Omental fat pad (tissue), 3 donors: ENCODE measurements at regions not wholly inside any gene's neighbourhood (a gene's known extent, or its start where the extent isn't known, plus 50 kb on each side); places are given as distances from the start of the nearest gene placed in this dataset.
"Not testable (repeated sequence)": the region's sequence is repeated elsewhere in the genome, so short reads cannot be mapped to it uniquely, and the experiment has no call there.

Source experiments
- ATAC-seq: fragments of 150-250 bp; one replicate; pipeline ENCODE4 v1.9.1; 2016; ENCODE audit warnings: mild to moderate bottlenecking, moderate library complexity; ENCODE audit not compliant: low FRiP score
- DNase-seq: peaks from one replicate; pipeline ENCODE4 v3.0.0-alpha.2; 2019; ENCODE audit warnings: low spot score
- TF ChIP-seq, protein P1 (sequence below), 3 donors: fragments of 450-650 bp; IDR thresholded peaks; one replicate each; pipeline ENCODE4 v1.5.1; 2016 to 2017; ENCODE audit warnings: antibody characterized with exemption in 3 of 3, mild to moderate bottlenecking in 3 of 3, moderate library complexity in 2 of 3

DNA sequence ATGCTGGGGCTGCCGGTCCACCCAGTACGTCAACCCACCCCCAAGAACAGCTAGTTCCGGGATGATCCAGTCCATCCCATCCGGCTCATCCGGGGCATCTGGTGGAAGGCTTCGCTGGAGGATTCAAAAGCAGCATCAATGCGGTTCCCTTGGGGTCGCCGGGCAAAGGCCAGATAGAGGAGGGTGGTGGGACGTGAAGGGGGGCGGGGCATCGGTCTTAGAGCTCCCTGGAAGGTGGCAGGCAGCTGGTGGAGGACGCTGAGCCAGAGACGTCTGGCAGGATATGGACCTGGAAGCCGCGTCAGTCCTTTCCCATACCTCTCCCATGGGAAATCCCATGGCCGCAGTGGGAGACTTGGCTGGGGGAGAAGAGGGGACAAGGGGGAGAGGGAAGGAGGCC, 1500.8 kb upstream of the DEFB115 start:
- TF ChIP-seq, protein P1, sequence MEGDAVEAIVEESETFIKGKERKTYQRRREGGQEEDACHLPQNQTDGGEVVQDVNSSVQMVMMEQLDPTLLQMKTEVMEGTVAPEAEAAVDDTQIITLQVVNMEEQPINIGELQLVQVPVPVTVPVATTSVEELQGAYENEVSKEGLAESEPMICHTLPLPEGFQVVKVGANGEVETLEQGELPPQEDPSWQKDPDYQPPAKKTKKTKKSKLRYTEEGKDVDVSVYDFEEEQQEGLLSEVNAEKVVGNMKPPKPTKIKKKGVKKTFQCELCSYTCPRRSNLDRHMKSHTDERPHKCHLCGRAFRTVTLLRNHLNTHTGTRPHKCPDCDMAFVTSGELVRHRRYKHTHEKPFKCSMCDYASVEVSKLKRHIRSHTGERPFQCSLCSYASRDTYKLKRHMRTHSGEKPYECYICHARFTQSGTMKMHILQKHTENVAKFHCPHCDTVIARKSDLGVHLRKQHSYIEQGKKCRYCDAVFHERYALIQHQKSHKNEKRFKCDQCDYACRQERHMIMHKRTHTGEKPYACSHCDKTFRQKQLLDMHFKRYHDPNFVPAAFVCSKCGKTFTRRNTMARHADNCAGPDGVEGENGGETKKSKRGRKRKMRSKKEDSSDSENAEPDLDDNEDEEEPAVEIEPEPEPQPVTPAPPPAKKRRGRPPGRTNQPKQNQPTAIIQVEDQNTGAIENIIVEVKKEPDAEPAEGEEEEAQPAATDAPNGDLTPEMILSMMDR (IDR thresholded peaks at IDR 0.05): no peak
- DNase-seq (no peak), ATAC-seq (no peak)

DNA sequence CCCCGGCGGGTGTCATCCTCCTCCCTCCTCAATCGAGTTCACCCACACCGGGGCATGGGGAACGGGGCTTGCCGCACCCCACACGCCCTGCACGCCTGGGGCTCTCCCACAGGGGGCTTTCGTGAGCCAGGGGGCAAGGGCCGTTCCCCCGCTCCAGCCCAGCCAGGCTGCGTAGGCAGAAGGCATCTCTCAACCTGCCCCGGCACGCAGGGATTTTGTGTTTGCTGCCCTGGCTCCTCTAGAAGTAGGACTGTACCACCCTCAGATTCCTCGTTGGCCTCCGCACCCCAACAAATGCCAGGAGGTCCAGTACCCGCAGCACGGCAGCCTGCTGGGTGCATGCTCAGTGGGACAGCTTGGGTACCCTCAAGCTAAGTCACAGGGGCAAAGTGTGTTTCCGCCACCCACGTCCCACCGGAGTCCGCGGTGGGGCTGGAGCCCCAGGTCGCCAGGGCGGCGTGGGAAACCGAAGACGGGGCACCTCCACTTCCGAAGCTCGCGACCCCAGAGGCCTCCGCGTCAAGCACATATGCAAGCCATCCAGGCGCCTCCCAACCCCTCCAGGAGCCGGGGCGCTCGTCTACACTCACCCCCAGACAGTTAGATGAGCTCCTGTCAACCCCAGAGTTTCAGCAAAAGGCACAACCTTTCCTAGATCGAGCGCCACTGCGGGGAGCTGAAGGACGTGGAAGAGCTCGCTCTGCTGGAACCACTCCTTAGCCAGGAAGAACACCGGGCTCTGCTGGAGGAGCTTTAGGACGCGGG, 1495.7 kb upstream of the DEFB115 start:
- not testable (repeated sequence) for ATAC-seq, DNase-seq

DNA sequence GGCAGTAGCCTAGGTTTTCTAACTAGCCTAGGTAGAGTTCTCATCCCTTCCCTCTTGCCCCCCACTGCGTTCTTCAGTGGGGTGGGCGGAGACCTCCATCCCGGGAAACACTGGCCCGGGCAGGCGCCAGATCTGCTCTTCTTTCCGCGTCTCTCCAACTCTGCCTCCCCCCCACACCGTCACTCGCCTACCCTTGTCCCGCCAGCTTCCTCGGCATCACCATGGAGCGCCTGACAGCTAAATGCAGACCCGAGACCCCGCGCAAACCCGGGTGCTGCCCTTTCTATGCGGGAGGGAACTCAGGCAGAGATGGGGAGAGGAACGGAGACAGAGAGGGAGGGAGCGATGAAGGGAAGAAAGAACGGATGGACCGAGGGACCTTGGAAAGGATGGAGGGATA, 1494.8 kb upstream of the DEFB115 start:
- TF ChIP-seq, protein P1 (IDR thresholded peaks at IDR 0.05): no peak
- no peak for ATAC-seq
- no peak for DNase-seq

DNA sequence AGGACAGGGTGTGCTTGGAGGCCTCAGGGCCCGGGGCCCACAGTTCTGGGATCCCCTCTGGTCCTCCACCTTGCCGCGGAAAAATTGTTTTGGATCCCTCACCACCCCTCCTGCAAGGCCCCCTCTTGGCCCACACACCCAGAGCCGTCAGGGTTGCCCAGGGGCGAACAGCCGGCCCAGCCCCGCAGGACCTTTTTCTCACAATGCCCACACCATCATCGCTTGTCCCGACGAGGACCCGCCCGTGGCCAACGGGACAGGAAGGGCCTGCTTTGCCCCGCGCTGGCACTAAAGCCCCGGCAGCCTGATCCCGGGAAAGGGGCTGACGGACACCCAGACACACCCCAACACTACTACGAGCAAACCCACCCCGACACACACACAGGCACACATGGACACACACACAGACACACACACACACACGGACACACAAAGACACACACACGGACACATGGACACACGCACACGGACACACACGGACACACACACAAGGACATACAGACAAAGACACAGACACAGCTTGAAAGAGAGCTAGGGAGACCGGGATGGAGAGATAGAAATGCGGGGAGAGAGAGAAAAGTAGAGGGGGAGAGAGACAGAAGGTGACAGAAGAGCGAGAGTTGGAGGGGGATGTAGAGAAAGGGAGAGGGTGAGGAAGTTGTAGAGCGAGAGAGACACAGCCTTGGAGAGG, 1493.5 kb upstream of the DEFB115 start:
- no peak for DNase-seq
- no peak for ATAC-seq
- TF ChIP-seq, protein P1 (IDR thresholded peaks at IDR 0.05): no peak

DNA sequence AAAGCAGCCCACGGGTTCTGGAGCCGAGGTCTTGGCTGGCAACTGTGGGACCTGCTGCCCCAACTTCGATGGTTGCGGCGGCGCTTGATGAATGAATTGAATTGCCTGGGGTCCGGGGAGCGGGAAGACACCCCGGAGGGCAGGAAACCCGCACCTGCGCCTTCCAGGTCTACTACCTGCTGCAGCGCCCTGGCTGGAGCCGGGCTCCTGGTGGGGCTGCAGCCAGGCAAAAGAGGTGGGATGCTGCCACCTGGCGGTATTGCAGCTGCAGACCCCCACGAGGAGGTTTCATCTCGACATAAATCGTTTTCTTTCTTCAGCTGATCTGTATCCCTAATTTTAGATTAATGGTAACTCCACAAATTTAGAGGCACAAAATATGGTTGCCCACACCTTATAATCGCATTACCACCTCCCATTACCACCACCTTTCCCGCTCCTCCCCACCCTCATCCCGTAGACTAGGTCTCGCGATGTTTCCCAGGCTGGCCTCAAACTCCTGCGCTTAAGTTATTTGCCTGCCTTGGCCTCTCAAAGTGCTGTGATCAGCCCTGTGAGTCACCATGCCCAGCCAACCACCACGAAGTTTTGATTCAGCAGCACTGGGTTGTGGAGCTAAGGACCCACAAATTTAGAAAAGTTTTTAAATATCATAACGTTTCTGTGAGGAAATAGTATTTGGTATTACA, 1492.4 kb upstream of the DEFB115 start:
- not testable (repeated sequence) for DNase-seq, ATAC-seq

DNA sequence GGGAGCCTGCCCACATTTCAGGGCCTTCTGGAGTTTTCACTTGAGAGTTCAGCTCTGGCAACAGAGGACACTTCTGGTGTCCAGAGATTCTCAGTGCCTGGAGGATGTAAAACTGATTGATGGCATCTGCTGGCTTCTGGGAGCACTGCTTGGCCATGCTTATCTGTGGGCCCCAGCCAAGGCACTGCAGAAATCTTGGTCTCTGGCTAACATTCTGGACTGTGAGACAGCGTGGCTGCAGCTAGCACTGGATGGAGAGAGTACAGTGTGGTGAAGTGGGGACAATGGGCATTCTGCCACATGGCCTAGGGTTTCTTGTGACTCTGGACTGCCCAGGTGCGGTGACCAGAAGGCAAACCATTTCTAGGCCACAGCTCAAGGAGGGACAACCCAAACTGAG, 1479.4 kb upstream of the DEFB115 start:
- not testable (repeated sequence) for DNase-seq, ATAC-seq

DNA sequence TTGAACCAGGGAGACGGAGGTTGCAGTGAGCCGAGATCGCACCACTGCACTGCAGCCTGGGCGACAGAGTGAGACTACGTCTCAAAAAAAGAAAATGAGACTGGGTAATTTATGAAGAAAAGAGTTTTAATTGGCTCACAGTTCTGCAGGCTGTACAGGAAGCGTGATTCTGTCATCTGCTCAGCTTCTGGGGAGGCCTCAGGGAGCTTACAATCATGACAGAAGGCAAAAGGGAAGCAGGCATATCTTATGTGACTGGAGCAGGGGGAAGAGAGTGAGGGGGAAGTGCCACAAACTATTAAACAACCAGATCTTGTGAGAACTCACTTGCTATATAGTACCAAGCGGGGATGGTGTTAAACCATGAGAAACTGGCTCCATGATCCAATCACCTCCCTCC, 1476.2 kb upstream of the DEFB115 start:
- not testable (repeated sequence) for ATAC-seq, DNase-seq

GRCh38 chr20:29781891-29782290, 1475.6 kb upstream of the DEFB115 start:
- not testable (repeated sequence) for ATAC-seq, DNase-seq

GRCh38 chr20:29787456-29787855, 1470.0 kb upstream of the DEFB115 start:
- not testable (repeated sequence) for ATAC-seq, DNase-seq

- ATAC-seq (no peak), DNase-seq (no peak)
- TF ChIP-seq, protein P1 (IDR thresholded peaks at IDR 0.05): no peak
These were observed 1467.0 kb upstream of the DEFB115 start for GRCh38 chr20:29790510-29790909.

DNA sequence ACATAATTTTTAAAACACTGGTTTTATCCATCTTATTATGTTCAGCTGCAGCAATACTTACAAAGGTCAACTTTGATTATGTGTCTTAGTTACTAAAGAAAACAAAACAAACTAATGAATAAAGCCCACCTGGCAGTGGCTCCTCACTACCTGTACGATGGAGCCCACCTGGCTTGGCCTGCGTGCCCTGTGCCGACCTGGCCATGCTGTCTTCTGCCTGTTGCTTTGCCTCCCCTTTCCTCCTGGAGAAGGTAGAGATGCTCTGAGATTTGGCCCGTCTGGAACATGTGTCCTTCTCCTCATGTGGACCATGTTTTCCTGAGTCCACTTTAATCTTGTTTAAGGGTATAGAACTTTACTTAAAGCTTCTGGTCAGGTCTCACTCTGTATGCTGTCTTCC, 1426.0 kb upstream of the DEFB115 start:
- not testable (repeated sequence) for ATAC-seq, DNase-seq

DNA sequence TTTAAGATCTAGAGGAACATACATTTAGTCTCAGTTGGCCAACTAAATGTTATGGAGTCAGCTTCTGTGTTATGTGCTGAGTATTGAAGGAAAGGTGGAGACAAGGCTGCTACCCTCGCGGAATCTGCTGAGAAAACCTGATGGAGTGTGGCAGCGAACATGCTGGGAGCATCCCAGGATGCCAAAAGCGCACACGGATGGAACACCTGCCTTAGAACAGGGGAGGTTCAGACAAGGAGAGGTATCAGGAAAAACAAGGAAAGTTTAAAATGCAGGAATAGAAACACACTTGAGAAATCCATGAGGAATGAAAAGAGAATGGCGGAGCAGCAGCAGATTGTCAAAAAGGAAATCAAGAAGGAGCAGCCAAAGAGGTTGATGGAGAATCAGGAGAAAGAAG, 1389.5 kb upstream of the DEFB115 start:
- not testable (repeated sequence) for ATAC-seq, DNase-seq

DNA sequence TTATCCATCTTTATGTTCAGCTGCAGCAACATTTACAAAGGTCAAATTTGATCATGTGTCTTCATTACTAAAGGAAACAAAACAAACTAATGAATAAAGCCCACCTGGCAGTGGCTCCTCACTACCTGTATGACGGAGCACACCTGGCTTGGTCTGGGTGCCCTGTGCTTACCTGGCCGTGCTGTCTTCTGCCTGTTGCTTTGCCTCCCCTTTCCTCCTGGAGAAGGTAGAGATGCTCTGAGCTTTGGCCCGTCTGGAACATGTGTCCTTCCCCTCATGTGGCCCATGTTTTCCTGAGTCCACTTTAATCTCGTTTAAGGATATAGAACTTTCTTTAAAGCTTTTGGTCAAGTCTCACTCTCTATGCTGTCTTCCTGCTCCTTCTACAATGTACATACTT, 1388.8 kb upstream of the DEFB115 start:
- not testable (repeated sequence) for ATAC-seq, DNase-seq

- DNase-seq, ATAC-seq: not testable (repeated sequence)
These were observed 1385.6 kb upstream of the DEFB115 start for GRCh38 chr20:29871816-29872215.
